Testis (tissue), 2 donors: ENCODE measurements at regions not wholly inside any gene's neighbourhood (a gene's known extent, or its start where the extent isn't known, plus 50 kb on each side); places are given as distances from the start of the nearest gene placed in this dataset.
"Not testable (repeated sequence)": the region's sequence is repeated elsewhere in the genome, so short reads cannot be mapped to it uniquely, and the experiment has no call there.

ENCODE experiments used
- POLR2A ChIP-seq: fragments of 450-650 bp; IDR thresholded peaks from one replicate; pipeline ENCODE4 v1.6.1; 2017; ENCODE audit warnings: antibody characterized with exemption, mild to moderate bottlenecking, moderate library complexity
- TF ChIP-seq, protein P1 (sequence below), 3 experiments: fragments of 450-650 bp in 2 of 3; fragments of 200-600 bp in 1 of 3; sonication (generic) in 1 of 3; IDR thresholded peaks; one replicate each; pipeline ENCODE4 v1.5.1; 2016 to 2019; ENCODE audit warnings: antibody characterized with exemption in 3 of 3, mild to moderate bottlenecking in 2 of 3, moderate library complexity in 1 of 3

DNA sequence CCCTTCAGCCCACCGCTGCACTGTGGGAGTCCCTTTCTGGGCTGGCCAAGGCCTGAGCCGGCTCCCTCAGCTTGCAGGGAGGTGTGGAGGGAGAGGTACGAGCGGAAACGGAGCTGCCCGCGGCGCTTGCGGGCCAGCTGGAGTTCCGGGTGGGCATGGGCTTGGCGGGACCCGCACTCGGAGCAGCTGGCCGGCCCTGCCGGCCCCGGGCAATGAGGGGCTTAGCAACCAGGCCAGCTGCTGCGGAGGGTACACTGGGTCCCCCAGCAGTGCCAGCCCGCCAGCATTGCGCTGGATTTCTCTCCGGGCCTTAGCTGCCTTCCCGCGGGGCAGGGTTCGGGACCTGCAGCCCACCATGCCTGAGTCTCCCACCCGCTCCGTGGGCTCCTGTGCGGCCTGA is 620.6 kb downstream of the SLITRK5 start:
- TF ChIP-seq, protein P1, sequence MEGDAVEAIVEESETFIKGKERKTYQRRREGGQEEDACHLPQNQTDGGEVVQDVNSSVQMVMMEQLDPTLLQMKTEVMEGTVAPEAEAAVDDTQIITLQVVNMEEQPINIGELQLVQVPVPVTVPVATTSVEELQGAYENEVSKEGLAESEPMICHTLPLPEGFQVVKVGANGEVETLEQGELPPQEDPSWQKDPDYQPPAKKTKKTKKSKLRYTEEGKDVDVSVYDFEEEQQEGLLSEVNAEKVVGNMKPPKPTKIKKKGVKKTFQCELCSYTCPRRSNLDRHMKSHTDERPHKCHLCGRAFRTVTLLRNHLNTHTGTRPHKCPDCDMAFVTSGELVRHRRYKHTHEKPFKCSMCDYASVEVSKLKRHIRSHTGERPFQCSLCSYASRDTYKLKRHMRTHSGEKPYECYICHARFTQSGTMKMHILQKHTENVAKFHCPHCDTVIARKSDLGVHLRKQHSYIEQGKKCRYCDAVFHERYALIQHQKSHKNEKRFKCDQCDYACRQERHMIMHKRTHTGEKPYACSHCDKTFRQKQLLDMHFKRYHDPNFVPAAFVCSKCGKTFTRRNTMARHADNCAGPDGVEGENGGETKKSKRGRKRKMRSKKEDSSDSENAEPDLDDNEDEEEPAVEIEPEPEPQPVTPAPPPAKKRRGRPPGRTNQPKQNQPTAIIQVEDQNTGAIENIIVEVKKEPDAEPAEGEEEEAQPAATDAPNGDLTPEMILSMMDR (IDR thresholded peaks at IDR 0.05): not testable (repeated sequence)
- TF ChIP-seq POLR2A: not testable (repeated sequence)
